ENCODE measurements at regions not wholly inside any gene's neighbourhood (a gene's known extent, or its start where the extent isn't known, plus 50 kb on each side); places are given as distances from the start of the nearest gene placed in this dataset.

DNA sequence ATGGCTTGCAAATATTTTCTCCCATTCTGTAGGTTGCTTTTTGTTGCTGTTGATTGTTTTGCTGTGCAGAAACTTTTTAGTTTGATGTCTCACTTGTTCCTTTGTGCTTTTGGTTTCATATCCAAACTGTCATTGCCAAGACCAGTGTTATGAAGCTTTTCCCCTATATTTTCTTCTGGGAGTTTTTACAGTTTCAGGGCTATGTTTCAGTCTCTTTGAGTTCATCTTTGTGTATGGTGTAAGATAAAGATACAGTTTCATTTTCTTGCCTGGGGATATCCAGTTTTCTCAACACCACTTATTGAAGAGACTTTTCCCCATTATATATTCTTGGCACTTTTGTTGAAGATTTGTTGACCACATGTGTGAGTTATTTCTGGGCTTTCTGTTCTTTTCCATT, 139.9 kb downstream of the MRPL57 start:
- TF ChIP-seq, protein P1, sequence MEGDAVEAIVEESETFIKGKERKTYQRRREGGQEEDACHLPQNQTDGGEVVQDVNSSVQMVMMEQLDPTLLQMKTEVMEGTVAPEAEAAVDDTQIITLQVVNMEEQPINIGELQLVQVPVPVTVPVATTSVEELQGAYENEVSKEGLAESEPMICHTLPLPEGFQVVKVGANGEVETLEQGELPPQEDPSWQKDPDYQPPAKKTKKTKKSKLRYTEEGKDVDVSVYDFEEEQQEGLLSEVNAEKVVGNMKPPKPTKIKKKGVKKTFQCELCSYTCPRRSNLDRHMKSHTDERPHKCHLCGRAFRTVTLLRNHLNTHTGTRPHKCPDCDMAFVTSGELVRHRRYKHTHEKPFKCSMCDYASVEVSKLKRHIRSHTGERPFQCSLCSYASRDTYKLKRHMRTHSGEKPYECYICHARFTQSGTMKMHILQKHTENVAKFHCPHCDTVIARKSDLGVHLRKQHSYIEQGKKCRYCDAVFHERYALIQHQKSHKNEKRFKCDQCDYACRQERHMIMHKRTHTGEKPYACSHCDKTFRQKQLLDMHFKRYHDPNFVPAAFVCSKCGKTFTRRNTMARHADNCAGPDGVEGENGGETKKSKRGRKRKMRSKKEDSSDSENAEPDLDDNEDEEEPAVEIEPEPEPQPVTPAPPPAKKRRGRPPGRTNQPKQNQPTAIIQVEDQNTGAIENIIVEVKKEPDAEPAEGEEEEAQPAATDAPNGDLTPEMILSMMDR (IDR thresholded peaks at IDR 0.05; ENCODE audit: low read depth, low read length), result no peak
- no peak for DNase-seq (ENCODE audit: extremely low read depth, low read depth)

DNA sequence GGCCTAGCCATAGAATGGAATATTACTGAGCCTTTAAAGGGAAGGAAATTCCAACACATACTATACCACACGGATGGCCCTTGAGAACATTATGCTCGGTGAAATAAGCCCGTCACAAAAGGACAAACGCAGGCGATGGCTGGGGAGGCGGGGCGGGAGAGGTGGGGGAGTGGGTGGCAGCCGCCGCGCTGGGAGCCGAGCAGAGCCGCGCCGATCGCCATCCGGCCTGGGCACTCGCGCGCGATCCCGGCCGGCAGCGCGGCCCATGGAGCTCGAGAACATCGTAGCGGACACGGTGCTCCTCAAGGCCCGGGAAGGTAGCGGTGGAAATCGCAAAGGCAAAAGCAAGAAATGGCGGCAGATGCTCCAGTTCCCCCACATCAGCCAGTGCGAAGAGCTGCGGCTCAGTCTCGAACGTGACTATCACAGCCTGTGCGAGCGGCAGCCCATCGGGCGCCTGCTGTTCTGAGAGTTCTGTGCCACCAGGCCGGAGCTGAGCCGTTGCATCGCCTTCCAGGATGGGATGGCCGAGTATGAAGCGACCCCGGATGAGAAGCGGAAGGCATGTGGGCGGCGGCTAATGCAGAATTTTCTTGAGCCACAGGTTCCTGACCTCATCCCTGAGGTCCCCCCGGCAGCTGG, 140.1 kb downstream of the ZDHHC20 start:
- DNase-seq (ENCODE audit: extremely low read depth, low read depth), result no peak
- TF ChIP-seq, protein P1 (IDR thresholded peaks at IDR 0.05; ENCODE audit: low read depth, low read length), result no peak

DNA sequence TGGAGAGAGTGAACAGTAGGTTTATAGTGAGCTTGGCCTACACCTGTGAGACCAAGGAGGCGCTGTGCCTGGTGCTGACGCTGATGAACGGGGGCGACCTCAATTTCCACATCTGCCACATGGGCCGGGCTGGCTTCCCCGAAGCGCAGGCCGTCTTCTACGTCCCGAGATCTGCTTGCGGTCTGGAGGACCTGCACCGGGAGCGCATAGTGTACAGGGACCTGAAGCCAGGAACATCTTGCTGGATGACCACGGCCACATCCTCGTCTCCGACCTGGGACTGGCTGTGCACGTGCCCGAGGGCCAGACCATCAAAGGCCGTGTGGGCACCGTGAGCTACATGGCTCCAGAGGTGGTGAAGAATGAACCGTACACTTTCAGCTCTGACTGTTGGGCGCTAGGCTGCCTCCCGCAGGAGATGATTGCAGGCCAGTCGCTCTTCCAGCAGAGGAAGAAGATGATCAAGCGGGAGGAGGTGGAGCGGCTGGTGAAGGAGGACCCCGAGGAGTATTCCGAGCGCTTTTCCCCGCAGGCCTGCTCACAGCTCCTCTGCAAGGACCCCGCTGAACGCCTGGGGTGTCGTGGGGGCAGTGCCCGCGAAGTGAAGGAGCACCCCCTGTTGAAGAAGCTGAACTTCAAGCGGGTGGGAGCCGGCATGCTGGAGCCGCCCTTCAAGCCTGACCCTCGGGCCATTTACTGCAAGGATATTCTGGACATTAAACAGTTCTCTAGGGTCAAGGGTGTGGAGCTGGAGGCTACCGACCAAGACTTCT, 139.0 kb downstream of the ZDHHC20 start:
- DNase-seq (ENCODE audit: extremely low read depth, low read depth), result no peak
- TF ChIP-seq, protein P1 (IDR thresholded peaks at IDR 0.05; ENCODE audit: low read depth, low read length), result no peak

DNA sequence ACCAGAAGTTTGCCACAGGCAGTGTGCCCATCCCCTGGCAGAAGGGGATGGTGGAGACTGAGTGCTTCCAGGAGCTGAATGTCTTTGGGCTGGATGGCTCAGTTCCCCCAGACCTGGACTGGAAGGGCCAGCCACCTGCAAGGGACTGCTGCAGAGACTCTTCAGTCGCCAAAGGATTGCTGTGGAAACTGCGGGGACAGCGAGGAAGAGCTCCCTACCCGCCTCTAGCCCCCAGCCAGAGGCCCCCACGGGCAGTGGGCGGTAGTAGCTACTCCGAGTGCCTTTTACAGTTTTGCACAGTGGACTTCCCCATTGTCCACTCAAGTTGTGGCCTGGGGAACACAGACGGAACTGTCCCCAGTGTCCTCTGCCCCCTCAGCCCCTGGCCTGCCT, 138.5 kb downstream of the ZDHHC20 start:
- DNase-seq (ENCODE audit: extremely low read depth, low read depth), result no peak
- TF ChIP-seq, protein P1 (IDR thresholded peaks at IDR 0.05; ENCODE audit: low read depth, low read length), result no peak

DNA sequence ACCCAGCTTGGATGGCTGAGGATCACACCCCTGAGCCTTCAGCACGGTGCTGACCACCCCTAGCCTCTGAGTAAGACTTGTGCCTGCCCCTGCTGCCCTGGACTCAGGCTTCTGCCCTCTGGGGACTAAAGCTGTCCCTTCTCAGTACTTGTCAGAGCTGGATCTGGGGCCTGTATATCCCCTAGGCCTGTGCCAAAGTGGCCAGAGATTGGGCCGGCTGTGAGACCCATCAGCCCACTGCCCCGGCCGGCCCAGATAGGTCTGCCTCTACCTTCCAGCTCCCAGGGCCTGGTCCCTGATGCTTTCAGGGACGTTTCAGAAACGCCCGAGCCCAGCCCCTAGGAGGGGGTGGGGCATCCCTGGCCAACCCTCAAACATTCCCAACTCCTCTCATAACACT, 137.8 kb downstream of the ZDHHC20 start:
- no peak for DNase-seq (ENCODE audit: extremely low read depth, low read depth)
- TF ChIP-seq, protein P1 (IDR thresholded peaks at IDR 0.05; ENCODE audit: low read depth, low read length), result no peak

DNA sequence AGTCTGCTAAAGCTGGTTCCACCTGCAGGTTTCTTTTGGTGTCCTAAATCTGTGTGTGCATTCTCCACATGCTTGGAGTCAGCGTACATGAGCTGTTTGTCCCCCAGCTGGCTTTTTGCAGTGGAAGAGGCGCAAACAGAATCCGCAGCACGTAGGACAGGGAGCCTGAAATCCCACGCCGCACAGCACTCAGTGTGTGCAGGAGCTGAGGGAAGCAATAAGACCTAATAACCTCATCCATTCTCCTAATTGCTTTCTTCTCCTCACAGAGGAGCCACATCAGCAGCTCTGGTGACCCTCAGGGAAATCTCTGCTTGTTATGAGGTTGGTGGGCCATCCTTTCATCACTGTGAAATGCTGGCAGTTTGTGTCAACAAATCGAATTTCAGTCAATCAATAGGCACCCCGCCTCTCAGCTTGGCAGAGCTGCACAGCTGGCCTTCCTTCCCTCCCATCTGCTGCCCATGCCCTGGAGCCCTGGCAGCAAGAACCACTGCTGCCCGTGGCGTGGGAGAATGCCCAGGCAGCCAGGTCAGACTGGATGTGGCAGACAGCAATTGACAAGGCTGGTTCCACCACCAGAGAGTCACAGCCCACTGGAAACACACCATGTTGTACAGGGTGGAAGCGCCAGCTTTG, 136.7 kb downstream of the ZDHHC20 start:
- no peak for DNase-seq (ENCODE audit: extremely low read depth, low read depth)
- TF ChIP-seq, protein P1 (IDR thresholded peaks at IDR 0.05; ENCODE audit: low read depth, low read length), result no peak

Data from AG09319 (cell line).